Smooth muscle cell (in vitro differentiated cells): ENCODE measurements at regions not wholly inside any gene's neighbourhood (a gene's known extent, or its start where the extent isn't known, plus 50 kb on each side); places are given as distances from the start of the nearest gene placed in this dataset.
"Not testable (repeated sequence)": the region's sequence is repeated elsewhere in the genome, so short reads cannot be mapped to it uniquely, and the experiment has no call there.

ENCODE experiments used
- DNase-seq: peaks from one replicate; lab custom pipeline; 2025; ENCODE audit not compliant: unreplicated experiment; lab: John Stamatoyannopoulos, UW
- H2AFZ ChIP-seq: fragments of 200-600 bp; sonication (generic); 2 replicates; pipeline ENCODE4 v1.6.0; 2016; ENCODE audit warnings: antibody characterized with exemption, low read depth, mild to moderate bottlenecking
- H3F3A ChIP-seq: fragments of 200-600 bp; sonication (generic); 2 replicates; pipeline ENCODE4 v1.6.0; 2017; ENCODE audit warnings: antibody characterized with exemption, low read depth
- H3K27ac ChIP-seq: fragments of 200-600 bp; sonication (generic); 2 replicates; pipeline ENCODE4 v1.5.1; 2016; ENCODE audit warnings: low read depth, mild to moderate bottlenecking
- H3K27me3 ChIP-seq: fragments of 200-600 bp; sonication (generic); 2 replicates; pipeline ENCODE4 v1.6.1; 2016; ENCODE audit warnings: low read depth, mild to moderate bottlenecking
- H3K36me3 ChIP-seq: fragments of 200-600 bp; sonication (generic); 2 replicates; pipeline ENCODE4 v1.5.1; 2016; ENCODE audit warnings: low read depth
- H3K4me1 ChIP-seq: fragments of 200-600 bp; sonication (generic); 2 replicates; pipeline ENCODE4 v1.5.1; 2016; ENCODE audit warnings: low read depth
- H3K4me2 ChIP-seq: fragments of 200-600 bp; sonication (generic); 2 replicates; pipeline ENCODE4 v1.6.0; 2016; ENCODE audit warnings: mild to moderate bottlenecking
- H3K4me3 ChIP-seq: fragments of 200-600 bp; sonication (generic); 2 replicates; pipeline ENCODE4 v1.5.1; 2016; ENCODE audit warnings: mild to moderate bottlenecking
- H3K79me2 ChIP-seq: fragments of 200-600 bp; sonication (generic); 2 replicates; pipeline ENCODE4 v1.6.0; 2016; ENCODE audit warnings: low read depth, mild to moderate bottlenecking
- H3K9ac ChIP-seq: fragments of 200-600 bp; sonication (generic); 2 replicates; pipeline ENCODE4 v1.6.0; 2016; ENCODE audit warnings: low read depth
- H3K9me3 ChIP-seq: fragments of 200-600 bp; sonication (generic); replicated peaks from 2 replicates; pipeline ENCODE4 v1.5.1; 2016; ENCODE audit warnings: low read depth
- H4K20me1 ChIP-seq: fragments of 200-600 bp; sonication (generic); 2 replicates; pipeline ENCODE4 v1.6.0; 2016; ENCODE audit warnings: low read depth
- WGBS: methylation state at CpG from one replicate; pipeline ENCODE4 v1.1.7; 2016; ENCODE audit warnings: low lambda C conversion rate; 5-methylcytosine and 5-hydroxymethylcytosine counted together
- TF ChIP-seq, protein P1 (sequence below): fragments of 200-600 bp; sonication (generic); IDR thresholded peaks from 2 replicates; pipeline ENCODE4 v1.5.1; 2017; ENCODE audit warnings: borderline replicate concordance, mild to moderate bottlenecking, antibody characterized with exemption; ENCODE audit not compliant: insufficient read depth, poor library complexity, severe bottlenecking

DNA sequence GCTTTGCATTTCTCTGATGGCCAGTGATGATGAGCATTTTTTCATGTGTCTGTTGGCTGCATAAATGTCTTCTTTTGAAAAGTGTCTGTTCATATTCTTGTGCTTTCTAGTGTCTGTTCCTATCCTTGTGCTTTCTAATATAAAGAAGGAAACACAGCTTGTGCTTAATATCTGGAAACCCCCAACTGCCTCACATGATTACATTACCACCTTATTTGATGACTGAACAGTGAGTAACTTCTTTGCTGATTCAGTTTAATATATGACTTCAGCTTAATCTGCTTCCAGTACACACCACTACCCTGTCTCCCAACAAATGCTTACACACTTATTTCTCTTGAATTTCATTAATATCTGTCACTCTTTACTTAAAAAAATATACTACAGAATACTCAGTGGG is 835.1 kb downstream of the EDEM1 start:
- H3K36me3 ChIP-seq = no peaks in the 10 kb centered on the region
- no peak overlapping the region for H3K9ac ChIP-seq
- H4K20me1 ChIP-seq = no peaks in the 10 kb centered on the region
- H3K4me2 ChIP-seq = no peak overlapping the region
- no peaks in the 10 kb centered on the region for H3K4me1 ChIP-seq
- no peaks in the 10 kb centered on the region for H3K79me2 ChIP-seq
- no peak for DNase-seq
- H3F3A ChIP-seq = no peaks in the 10 kb centered on the region
- TF ChIP-seq, protein P1, sequence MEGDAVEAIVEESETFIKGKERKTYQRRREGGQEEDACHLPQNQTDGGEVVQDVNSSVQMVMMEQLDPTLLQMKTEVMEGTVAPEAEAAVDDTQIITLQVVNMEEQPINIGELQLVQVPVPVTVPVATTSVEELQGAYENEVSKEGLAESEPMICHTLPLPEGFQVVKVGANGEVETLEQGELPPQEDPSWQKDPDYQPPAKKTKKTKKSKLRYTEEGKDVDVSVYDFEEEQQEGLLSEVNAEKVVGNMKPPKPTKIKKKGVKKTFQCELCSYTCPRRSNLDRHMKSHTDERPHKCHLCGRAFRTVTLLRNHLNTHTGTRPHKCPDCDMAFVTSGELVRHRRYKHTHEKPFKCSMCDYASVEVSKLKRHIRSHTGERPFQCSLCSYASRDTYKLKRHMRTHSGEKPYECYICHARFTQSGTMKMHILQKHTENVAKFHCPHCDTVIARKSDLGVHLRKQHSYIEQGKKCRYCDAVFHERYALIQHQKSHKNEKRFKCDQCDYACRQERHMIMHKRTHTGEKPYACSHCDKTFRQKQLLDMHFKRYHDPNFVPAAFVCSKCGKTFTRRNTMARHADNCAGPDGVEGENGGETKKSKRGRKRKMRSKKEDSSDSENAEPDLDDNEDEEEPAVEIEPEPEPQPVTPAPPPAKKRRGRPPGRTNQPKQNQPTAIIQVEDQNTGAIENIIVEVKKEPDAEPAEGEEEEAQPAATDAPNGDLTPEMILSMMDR = no peak
- no peak overlapping the region for H3K27ac ChIP-seq
- H3K4me3 ChIP-seq = no peak overlapping the region
- H2AFZ ChIP-seq = no peak overlapping the region
- H3K27me3 ChIP-seq = no peaks in the 10 kb centered on the region
- no peaks in the 10 kb centered on the region for H3K9me3 ChIP-seq

DNA sequence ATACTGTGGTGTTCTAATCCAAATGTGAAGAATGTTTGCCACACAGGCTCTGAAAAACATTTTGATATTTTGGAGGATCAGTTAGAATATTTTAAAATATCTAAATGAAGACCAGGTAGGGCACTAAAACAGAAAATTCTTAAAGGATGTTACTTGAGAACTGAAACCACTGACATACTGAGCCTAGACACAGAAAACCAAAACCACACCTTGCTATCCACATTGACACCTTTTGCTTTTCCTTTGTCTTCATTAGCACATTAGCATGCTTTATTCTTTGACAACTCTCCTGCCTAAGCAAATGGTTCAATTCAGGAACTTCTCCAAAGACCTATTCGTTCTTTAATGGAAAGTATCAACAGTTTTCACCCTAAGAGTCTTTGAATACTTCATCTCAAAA is 835.9 kb upstream of the GRM7 start:
- H2AFZ ChIP-seq = no peak overlapping the region
- no peaks in the 10 kb centered on the region for H3K4me1 ChIP-seq
- no peaks in the 10 kb centered on the region for H3K36me3 ChIP-seq
- no peaks in the 10 kb centered on the region for H4K20me1 ChIP-seq
- no peaks in the 10 kb centered on the region for H3K79me2 ChIP-seq
- H3K4me3 ChIP-seq = no peak overlapping the region
- no peak for DNase-seq
- whole genome bisulfite sequencing = 89% methylated on average over 1 of the region's 1 CpG
- no peak overlapping the region for H3K4me2 ChIP-seq
- TF ChIP-seq, protein P1 = no peak
- no peaks in the 10 kb centered on the region for H3K27me3 ChIP-seq
- H3K9ac ChIP-seq = no peak overlapping the region
- no peaks in the 10 kb centered on the region for H3K9me3 ChIP-seq
- H3K27ac ChIP-seq = no peak overlapping the region
- no peaks in the 10 kb centered on the region for H3F3A ChIP-seq

DNA sequence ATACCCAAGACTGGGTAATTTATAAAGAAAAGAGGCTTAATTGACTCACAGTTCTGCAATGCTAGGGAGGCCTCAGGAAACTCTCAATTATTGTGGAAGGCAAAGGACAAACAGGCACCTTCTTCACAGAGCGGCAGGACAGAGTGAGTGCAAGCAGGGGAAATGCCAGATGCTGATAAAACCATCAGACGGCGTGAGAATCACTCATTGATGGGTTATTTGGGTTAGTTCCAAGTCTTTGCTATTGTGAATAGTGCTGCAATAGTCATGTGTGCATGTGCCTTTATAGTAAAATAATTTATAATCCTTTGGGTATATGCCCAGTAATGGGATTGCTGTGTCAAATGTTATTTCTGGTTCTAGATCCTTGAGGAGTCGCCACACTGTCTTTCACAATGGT is 830.3 kb upstream of the GRM7 start:
- H3K79me2 ChIP-seq, H2AFZ ChIP-seq, H3K4me1 ChIP-seq, H3K27ac ChIP-seq, H3K4me3 ChIP-seq, H4K20me1 ChIP-seq, H3K27me3 ChIP-seq, DNase-seq, H3K36me3 ChIP-seq, H3K4me2 ChIP-seq, H3F3A ChIP-seq, H3K9ac ChIP-seq, H3K9me3 ChIP-seq: not testable (repeated sequence)
- WGBS = 77% methylated on average over 4 of the region's 4 CpGs

DNA sequence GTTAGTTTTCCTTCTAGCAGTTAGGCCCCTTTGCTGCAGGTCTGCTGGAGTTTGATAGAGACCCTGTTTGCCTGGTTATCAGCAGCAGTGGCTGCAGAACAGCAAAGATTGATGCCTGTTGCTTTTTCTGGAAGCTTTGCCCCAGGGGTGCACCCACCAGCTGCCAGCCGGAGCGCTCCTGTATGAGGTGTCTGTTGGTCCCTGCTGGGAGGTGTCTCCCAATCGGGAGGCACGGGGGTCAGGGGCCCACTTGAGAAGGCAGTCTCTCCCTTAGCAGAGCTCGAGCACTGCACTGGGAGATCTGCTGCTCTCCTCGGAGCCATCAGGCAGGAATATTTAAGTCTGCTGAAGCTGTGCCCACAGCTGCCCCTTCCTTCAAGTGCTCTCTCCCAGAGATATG is 825.3 kb upstream of the GRM7 start:
- H3K9ac ChIP-seq = no peak overlapping the region
- H2AFZ ChIP-seq = no peak overlapping the region
- H3K9me3 ChIP-seq = no peaks in the 10 kb centered on the region
- H3K4me1 ChIP-seq = no peaks in the 10 kb centered on the region
- TF ChIP-seq, protein P1 = no peak
- no peaks in the 10 kb centered on the region for H4K20me1 ChIP-seq
- no peaks in the 10 kb centered on the region for H3K27me3 ChIP-seq
- no peaks in the 10 kb centered on the region for H3K36me3 ChIP-seq
- WGBS = 87% methylated on average over 6 of the region's 6 CpGs
- no peak overlapping the region for H3K4me2 ChIP-seq
- no peak overlapping the region for H3K27ac ChIP-seq
- H3K79me2 ChIP-seq = no peaks in the 10 kb centered on the region
- H3K4me3 ChIP-seq = no peak overlapping the region
- DNase-seq = no peak
- H3F3A ChIP-seq = no peaks in the 10 kb centered on the region
